ENCODE measurements at regions not wholly inside any gene's neighbourhood (a gene's known extent, or its start where the extent isn't known, plus 50 kb on each side); places are given as distances from the start of the nearest gene placed in this dataset.

- TF ChIP-seq CTCF (conservative IDR thresholded peaks at IDR 0.05) (no peak), ZFX (IDR thresholded peaks at IDR 0.05) (no peak)
These were observed 224.8 kb upstream of the TNRC6C start for GRCh38 chr17:77733576-77734296.

Measured in C4-2B (cell line).